Esophagus squamous epithelium (tissue), 5 donors: ENCODE measurements at regions not wholly inside any gene's neighbourhood (a gene's known extent, or its start where the extent isn't known, plus 50 kb on each side); places are given as distances from the start of the nearest gene placed in this dataset.
"Not testable (repeated sequence)": the region's sequence is repeated elsewhere in the genome, so short reads cannot be mapped to it uniquely, and the experiment has no call there.

ENCODE experiments used
- DNase-seq: peaks from one replicate; lab custom pipeline; 2025; lab: John Stamatoyannopoulos, UW
- H3K27ac ChIP-seq, 4 donors: fragments of 200-600 bp; sonication (generic); one replicate each; pipeline ENCODE4 v1.5.1; 2016 to 2019; ENCODE audit warnings: mild to moderate bottlenecking in 1 of 4
- H3K27me3 ChIP-seq, 4 donors: fragments of 200-600 bp; sonication (generic); 1 replicate in 3 of 4; 2 replicates in 1 of 4; pipeline versions ENCODE4 v1.5.1 to v1.6.0; 2017 to 2021; ENCODE audit warnings: antibody characterized with exemption in 1 of 4
- H3K36me3 ChIP-seq, 3 donors: fragments of 200-600 bp; sonication (generic); one replicate each; pipeline ENCODE4 v1.5.1; 2016 to 2019
- H3K4me1 ChIP-seq, 3 donors: fragments of 200-600 bp; sonication (generic); one replicate each; pipeline ENCODE4 v1.5.1; 2017 to 2019
- H3K4me3 ChIP-seq, 4 donors: fragments of 200-600 bp; sonication (generic); 1 replicate in 3 of 4; 2 replicates in 1 of 4; pipeline ENCODE4 v1.5.1; 2016 to 2019; ENCODE audit warnings: mild to moderate bottlenecking in 2 of 4, moderate library complexity in 1 of 4
- H3K9me3 ChIP-seq, 3 donors: fragments of 200-600 bp; sonication (generic); one replicate each; pipeline ENCODE4 v1.5.1; 2016 to 2019
- POLR2A ChIP-seq, 4 donors: fragments of 450-650 bp; IDR thresholded peaks; one replicate each; pipeline ENCODE4 v1.6.1; 2017; ENCODE audit warnings: antibody characterized with exemption in 4 of 4, mild to moderate bottlenecking in 4 of 4, moderate library complexity in 3 of 4
- WGBS, 2 donors: methylation state at CpG; one replicate each; pipeline ENCODE4 v1.1.5; 2018; 5-methylcytosine and 5-hydroxymethylcytosine counted together
- intact Hi-C: fragments of 100-400 bp; cut with DNase I; formaldehyde crosslinking; loops from one replicate; pipeline ENCODE4 v1.15.0; 2022
- TF ChIP-seq, protein P1 (sequence below), 6 experiments: fragments of 450-650 bp in 4 of 6; fragments of 200-600 bp in 2 of 6; sonication (generic) in 2 of 6; IDR thresholded peaks; one replicate each; pipeline ENCODE4 v1.5.1; 2016 to 2019; ENCODE audit warnings: antibody characterized with exemption in 6 of 6, mild to moderate bottlenecking in 4 of 6, moderate library complexity in 4 of 6
- donor health status: DM: yes; HTN: yes; CAD: no.

DNA sequence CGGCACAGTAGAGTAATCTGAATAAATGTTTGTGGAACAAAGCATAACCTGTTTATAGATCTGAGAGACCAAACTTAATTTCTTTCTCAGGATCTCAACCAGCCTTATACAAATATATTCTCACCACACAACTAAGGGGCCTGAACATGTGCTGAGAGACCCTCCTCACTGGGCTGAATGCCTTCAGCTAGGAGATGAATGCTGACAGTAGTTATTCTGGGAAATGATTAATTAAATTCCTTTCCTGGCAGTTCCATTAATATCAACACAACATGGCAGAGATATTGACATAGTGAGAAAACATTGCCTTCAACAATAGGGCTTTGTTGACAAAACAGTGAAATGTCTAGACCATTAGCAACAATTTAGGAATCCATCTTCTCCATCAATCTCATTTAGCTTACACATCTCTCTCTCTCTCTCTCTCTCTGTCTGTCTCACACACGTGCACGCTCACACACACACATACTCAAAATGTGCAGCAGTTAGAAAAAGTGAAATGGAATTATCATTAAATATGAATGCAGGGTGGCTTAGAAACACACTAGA lies 780.8 kb upstream of the CDH8 start:
- 26 to 38% methylated on average over 3 of the region's 3 CpGs for WGBS, 2 donors
- no peaks in the 10 kb centered on the region for H3K9me3 ChIP-seq
- DNase-seq: no peak
- H3K27ac ChIP-seq: no peak overlapping the region
- intact Hi-C loops: no loop called here
- H3K4me3 ChIP-seq: no peak overlapping the region
- no peaks in the 10 kb centered on the region for H3K36me3 ChIP-seq
- no peaks in the 10 kb centered on the region for H3K27me3 ChIP-seq
- TF ChIP-seq, protein P1, sequence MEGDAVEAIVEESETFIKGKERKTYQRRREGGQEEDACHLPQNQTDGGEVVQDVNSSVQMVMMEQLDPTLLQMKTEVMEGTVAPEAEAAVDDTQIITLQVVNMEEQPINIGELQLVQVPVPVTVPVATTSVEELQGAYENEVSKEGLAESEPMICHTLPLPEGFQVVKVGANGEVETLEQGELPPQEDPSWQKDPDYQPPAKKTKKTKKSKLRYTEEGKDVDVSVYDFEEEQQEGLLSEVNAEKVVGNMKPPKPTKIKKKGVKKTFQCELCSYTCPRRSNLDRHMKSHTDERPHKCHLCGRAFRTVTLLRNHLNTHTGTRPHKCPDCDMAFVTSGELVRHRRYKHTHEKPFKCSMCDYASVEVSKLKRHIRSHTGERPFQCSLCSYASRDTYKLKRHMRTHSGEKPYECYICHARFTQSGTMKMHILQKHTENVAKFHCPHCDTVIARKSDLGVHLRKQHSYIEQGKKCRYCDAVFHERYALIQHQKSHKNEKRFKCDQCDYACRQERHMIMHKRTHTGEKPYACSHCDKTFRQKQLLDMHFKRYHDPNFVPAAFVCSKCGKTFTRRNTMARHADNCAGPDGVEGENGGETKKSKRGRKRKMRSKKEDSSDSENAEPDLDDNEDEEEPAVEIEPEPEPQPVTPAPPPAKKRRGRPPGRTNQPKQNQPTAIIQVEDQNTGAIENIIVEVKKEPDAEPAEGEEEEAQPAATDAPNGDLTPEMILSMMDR (IDR thresholded peaks at IDR 0.05): no peak
- TF ChIP-seq POLR2A (IDR thresholded peaks at IDR 0.05): no peak
- no peaks in the 10 kb centered on the region for H3K4me1 ChIP-seq

DNA sequence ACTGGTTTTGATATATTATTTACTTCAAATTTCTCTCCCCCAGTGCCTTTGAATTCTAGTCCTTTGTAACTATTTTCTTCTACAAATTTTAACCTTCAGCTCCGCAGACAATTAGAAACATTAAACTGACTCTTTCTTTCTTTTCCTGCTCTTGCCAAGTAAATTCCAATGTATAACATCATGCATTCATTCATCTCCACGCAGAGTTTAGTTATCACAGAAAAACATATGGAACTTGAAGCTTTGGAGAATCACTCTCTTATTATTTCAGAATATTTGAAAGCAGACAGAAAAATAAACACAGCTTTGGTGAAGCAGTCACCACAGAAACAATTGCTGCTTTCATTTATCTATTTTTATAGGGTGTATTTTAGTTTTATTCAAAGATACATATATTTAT lies 778.7 kb upstream of the CDH8 start:
- Histone ChIP-seq H3K36me3 (no peaks in the 10 kb centered on the region), H3K4me1 (no peaks in the 10 kb centered on the region), H3K9me3 (peaks cover 0 to 10% (median 0%) of the 10 kb centered on the region in 3 donors), H3K27ac (no peak overlapping the region), H3K27me3 (no peaks in the 10 kb centered on the region), H3K4me3 (no peak overlapping the region)
- TF ChIP-seq POLR2A (IDR thresholded peaks at IDR 0.05): no peak
- TF ChIP-seq, protein P1 (IDR thresholded peaks at IDR 0.05): no peak
- no peak for DNase-seq
- intact Hi-C loops: no loop called here
- WGBS, 2 donors: 51 to 61% methylated on average over 2 of the region's 2 CpGs

DNA sequence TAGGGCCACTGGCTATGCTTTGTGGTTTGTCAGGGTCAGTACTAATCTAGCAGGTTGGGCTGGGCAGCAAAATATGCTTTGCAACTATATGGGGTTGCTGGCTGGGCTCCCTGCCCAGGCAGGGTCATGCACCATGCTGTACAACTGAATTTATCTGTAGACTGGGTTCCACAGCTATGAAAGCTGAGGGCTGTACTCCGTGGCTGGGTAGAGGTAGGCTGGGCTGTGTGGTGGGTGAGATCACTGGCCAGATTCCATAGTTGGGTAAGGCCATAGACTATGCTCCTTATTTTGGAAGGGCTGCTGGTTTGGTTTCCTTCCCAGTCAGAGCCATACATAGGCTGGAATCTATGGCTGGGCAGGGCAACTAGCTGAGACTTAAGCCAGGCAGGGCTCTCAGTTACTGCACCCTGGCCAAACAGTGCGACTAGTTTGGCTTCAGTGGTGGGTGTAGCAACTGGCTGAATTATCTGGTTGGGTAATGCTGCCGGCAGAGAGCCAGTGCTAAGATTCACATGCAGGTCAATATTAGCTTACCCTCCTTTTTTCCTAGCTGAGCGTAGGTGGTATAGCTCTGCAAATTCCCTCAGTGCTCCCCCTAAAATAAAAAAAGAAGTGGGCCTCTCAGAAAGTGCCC lies 769.1 kb upstream of the CDH8 start:
- TF ChIP-seq, protein P1 (IDR thresholded peaks at IDR 0.05): no peak
- no peak for TF ChIP-seq POLR2A (IDR thresholded peaks at IDR 0.05)
- Histone ChIP-seq H3K27ac (no peak overlapping the region), H3K9me3 (peaks cover 0 to 5% (median 0%) of the 10 kb centered on the region in 3 donors), H3K4me3 (no peak overlapping the region), H3K4me1 (no peaks in the 10 kb centered on the region), H3K36me3 (no peaks in the 10 kb centered on the region), H3K27me3 (no peaks in the 10 kb centered on the region)
- 58 to 65% methylated on average over 3 to 4 of the region's 4 CpGs for WGBS, 2 donors
- intact Hi-C loops: no loop called here
- no peak for DNase-seq

DNA sequence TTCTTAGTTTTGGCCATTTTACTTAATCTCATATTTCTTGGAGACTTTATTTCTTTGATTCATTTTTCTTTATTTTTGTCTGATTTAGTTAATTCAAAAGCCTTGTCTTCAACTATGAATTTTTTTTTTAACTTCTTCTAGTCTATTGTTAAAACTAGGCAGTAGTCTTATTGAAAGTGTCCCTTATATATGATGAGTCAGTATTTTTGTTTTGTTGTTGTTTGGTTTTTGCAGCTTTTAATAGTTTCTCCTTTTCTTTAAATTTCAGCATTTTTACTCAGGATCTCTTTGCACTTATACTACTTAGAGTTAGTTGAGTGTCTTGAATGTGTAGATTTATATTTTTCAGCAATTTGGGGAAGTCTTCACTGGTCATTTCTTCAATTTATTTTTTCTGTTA lies 758.5 kb upstream of the CDH8 start:
- DNase-seq: no peak
- intact Hi-C loops: no loop called here
- no peaks in the 10 kb centered on the region for H3K27me3 ChIP-seq
- H3K9me3 ChIP-seq: no peaks in the 10 kb centered on the region
- H3K27ac ChIP-seq: no peak overlapping the region
- no peak overlapping the region for H3K4me3 ChIP-seq
- H3K4me1 ChIP-seq: no peaks in the 10 kb centered on the region
- TF ChIP-seq POLR2A (IDR thresholded peaks at IDR 0.05): no peak
- TF ChIP-seq, protein P1 (IDR thresholded peaks at IDR 0.05): no peak
- H3K36me3 ChIP-seq: no peaks in the 10 kb centered on the region

DNA sequence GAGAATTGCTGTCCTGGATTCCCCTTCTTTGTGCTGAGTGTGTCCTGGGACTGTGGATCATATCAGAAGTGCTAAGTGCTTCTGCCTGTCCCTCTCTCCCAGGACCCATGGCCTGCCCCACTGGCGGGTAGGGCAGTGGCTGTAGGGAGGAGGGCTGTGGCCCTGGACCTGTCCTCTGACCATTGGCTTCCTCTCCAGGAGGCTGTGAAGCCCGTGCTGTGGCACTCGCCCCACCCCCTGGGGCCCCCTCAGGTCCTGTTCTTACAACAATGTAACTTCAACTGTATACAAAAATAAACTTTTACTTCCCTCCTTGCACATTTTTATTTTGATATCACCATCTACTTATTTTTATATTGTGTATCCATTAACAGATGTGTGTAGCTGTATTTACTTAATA lies 743.8 kb upstream of the CDH8 start:
- 33 to 73% methylated on average over 2 to 3 of the region's 3 CpGs for WGBS, 2 donors
- H3K36me3 ChIP-seq, H3K27me3 ChIP-seq, DNase-seq, intact Hi-C loops, H3K4me1 ChIP-seq, H3K4me3 ChIP-seq, H3K27ac ChIP-seq: not testable (repeated sequence)
- H3K9me3 ChIP-seq: peaks cover 0 to 12% (median 5%) of the 10 kb centered on the region in 3 donors
